ENCODE measurements at regions not wholly inside any gene's neighbourhood (a gene's known extent, or its start where the extent isn't known, plus 50 kb on each side); places are given as distances from the start of the nearest gene placed in this dataset.

DNA sequence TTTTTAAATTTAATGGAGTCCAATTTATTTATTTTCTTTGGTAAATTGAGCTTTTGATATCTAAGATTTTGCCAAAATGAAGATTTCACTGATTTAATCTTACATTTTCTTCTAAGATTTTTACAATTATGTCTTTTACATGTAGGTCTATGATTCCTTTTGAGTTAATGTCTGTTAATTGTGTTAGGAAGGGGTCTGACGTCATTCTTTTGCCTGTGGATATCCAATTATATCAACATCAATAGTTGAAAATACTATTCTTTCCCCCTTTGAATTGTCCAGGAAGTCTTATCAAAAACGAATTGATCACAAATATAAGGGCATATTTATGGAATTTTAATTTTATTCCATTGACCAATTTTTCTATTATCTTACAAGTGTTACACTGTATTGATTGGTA is 1258.8 kb upstream of the B3GALT2 start:
- CTCF ChIA-PET, result no interaction called here
- no peak overlapping the region for H3K4me3 ChIP-seq (ENCODE audit: low read depth, low read length)
- TF ChIP-seq, protein P1, sequence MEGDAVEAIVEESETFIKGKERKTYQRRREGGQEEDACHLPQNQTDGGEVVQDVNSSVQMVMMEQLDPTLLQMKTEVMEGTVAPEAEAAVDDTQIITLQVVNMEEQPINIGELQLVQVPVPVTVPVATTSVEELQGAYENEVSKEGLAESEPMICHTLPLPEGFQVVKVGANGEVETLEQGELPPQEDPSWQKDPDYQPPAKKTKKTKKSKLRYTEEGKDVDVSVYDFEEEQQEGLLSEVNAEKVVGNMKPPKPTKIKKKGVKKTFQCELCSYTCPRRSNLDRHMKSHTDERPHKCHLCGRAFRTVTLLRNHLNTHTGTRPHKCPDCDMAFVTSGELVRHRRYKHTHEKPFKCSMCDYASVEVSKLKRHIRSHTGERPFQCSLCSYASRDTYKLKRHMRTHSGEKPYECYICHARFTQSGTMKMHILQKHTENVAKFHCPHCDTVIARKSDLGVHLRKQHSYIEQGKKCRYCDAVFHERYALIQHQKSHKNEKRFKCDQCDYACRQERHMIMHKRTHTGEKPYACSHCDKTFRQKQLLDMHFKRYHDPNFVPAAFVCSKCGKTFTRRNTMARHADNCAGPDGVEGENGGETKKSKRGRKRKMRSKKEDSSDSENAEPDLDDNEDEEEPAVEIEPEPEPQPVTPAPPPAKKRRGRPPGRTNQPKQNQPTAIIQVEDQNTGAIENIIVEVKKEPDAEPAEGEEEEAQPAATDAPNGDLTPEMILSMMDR (IDR thresholded peaks at IDR 0.05; ENCODE audit: insufficient read depth, low read length, missing control alignments), result no peak
- DNase-seq (ENCODE audit: low read depth, low spot score), result no peak
- POLR2A ChIA-PET, result no interaction called here

DNA sequence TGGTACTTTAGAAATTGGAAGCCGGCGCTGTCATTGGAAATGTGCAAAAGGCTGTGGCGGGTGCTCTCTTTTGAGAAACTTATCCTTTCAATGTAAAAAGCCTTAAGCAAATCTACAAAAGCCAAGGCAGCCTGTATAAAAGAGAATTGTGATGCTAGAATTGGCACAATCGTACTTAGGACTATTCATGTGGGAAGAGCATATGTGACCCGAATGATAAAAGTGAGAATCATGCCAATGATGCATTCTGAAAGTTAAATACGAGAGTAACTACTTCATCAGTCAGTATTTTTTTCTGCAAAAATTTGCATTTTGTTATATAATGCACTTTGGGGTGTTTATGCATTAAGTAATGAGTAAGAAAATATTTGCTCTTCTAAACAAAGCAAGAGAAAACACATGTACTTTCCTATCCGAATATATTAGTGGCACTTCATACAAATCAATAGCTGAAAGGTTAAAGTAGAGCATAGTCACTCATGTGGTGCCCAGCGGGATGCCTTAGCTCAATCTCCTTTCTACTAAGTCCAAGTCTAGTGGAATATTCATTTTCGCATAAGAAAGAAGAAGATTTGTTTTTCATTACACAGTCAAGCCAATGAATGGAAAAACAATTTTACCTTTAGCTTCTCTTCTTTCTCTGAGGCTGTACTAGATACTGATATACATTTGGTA is 1256.6 kb upstream of the B3GALT2 start:
- CTCF ChIA-PET, result no interaction called here
- TF ChIP-seq, protein P1 (IDR thresholded peaks at IDR 0.05; ENCODE audit: insufficient read depth, low read length, missing control alignments), result no peak
- POLR2A ChIA-PET, result no interaction called here
- DNase-seq (ENCODE audit: low read depth, low spot score), result no peak
- no peak overlapping the region for H3K4me3 ChIP-seq (ENCODE audit: low read depth, low read length)

DNA sequence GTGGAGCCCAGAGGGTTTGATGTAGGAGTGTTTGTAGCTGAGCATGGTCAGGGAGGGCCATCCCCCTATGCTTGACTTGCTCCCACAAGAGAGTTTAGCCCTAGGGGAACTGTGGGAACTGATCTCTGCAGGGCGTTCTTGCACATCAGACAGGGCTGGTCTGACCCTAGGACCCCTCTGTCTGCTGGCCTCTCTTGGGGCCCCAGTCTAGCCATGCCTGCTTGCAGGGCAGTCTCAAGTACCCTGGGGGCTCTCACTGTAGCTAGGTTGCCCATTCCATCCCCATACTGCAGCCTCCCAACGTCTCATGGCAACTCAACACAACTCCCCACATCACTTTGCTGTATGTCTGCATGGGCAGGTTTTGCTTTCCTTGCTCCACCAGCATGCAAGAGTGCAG is 1250.7 kb upstream of the B3GALT2 start:
- TF ChIP-seq, protein P1 (IDR thresholded peaks at IDR 0.05; ENCODE audit: insufficient read depth, low read length, missing control alignments), result no peak

DNA sequence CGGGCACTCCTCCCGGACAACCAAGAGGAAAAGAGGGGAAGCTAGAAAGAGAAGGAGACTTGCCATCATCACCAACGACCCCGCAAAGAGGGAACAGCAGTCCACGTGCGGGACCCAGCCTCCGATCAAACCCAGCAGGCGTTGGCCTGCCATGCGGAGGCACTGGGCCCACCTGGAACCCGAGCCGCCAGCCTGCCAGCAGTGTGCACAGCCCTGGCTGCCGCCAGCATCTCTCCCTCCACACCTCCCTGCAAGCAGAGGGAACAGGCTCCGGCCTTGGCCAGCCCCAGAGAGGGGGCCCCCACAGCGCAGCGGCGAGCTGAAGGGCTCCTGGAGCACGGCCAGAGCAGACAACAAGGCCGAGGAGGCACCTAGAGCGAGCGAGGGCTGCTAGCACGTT is 1244.7 kb upstream of the B3GALT2 start:
- TF ChIP-seq, protein P1 (IDR thresholded peaks at IDR 0.05; ENCODE audit: insufficient read depth, low read length, missing control alignments), result no peak
- H3K4me3 ChIP-seq (ENCODE audit: low read depth, low read length), result no peak overlapping the region
- CTCF ChIA-PET, result no interaction called here
- no peak for DNase-seq (ENCODE audit: low read depth, low spot score)
- POLR2A ChIA-PET, result no interaction called here

More for the DNA sequence above, 1250.7 kb upstream of the B3GALT2 start:
- ChIA-PET POLR2A (no interaction called here), CTCF (no interaction called here)
- H3K4me3 ChIP-seq (ENCODE audit: low read depth, low read length), result no peak overlapping the region
- no peak for DNase-seq (ENCODE audit: low read depth, low spot score)

DNA sequence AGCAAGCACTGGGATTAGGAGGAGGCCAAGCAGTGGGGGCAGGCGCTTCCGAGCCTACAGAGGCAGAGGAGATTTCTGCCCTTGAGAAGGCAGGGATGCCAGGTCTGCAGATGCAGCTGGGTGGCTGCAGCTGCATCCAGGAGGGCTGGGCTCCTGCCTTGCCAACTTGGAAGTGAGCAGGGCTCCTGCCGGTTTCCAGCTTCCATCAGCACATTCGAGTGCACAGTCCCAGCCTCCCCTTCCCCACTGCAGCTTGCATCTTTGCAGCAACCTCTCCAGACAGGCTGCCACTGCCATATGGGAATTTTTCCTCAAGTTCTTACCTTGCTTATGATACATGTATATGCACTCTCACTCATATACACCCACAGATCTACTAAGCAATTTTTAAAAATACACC is 1234.3 kb upstream of the B3GALT2 start:
- H3K4me3 ChIP-seq (ENCODE audit: low read depth, low read length), result no peak overlapping the region
- TF ChIP-seq, protein P1 (IDR thresholded peaks at IDR 0.05; ENCODE audit: insufficient read depth, low read length, missing control alignments), result no peak
- ChIA-PET CTCF (no interaction called here), POLR2A (no interaction called here)
- DNase-seq (ENCODE audit: low read depth, low spot score), result no peak

GRCh38 chr1:194419721-194420120 is 1233.3 kb upstream of the B3GALT2 start:
- ChIA-PET CTCF (no interaction called here), POLR2A (no interaction called here)
- DNase-seq (ENCODE audit: low read depth, low spot score), result no peak
- TF ChIP-seq, protein P1 (IDR thresholded peaks at IDR 0.05; ENCODE audit: insufficient read depth, low read length, missing control alignments), result no peak
- H3K4me3 ChIP-seq (ENCODE audit: low read depth, low read length), result no peak overlapping the region

All from AG04449 (cell line).